Activated CD4-positive, alpha-beta T cell treated with anti-CD3 and anti-CD28 coated beads for 48 hours (primary cell): ENCODE measurements at regions not wholly inside any gene's neighbourhood (a gene's known extent, or its start where the extent isn't known, plus 50 kb on each side); places are given as distances from the start of the nearest gene placed in this dataset.

Experiments
- DNase-seq: peaks from one replicate; pipeline ENCODE4 v3.0.0-alpha.2; 2020

- no peak for DNase-seq
These were observed 349.2 kb upstream of the MAD2L1 start for GRCh38 chr4:120415896-120416295.

GRCh38 chr4:120406960-120407359 lies 340.3 kb upstream of the MAD2L1 start:
- no peak for DNase-seq

GRCh38 chr4:120403296-120403695 lies 336.6 kb upstream of the MAD2L1 start:
- no peak for DNase-seq

GRCh38 chr4:120400441-120400840 lies 333.8 kb upstream of the MAD2L1 start:
- no peak for DNase-seq

- DNase-seq = no peak
These were observed 333.2 kb upstream of the MAD2L1 start for GRCh38 chr4:120399826-120400225.

GRCh38 chr4:120395746-120396145 lies 329.1 kb upstream of the MAD2L1 start:
- no peak for DNase-seq

- no peak for DNase-seq
These were observed 289.2 kb upstream of the MAD2L1 start for GRCh38 chr4:120355881-120356280.

- no peak for DNase-seq
These were observed 287.7 kb upstream of the MAD2L1 start for GRCh38 chr4:120354381-120354780.

GRCh38 chr4:120353235-120353634 lies 286.6 kb upstream of the MAD2L1 start:
- no peak for DNase-seq

- DNase-seq = no peak
These were observed 286.1 kb upstream of the MAD2L1 start for GRCh38 chr4:120352739-120353138.

GRCh38 chr4:120348948-120349347 lies 282.3 kb upstream of the MAD2L1 start:
- DNase-seq = no peak

GRCh38 chr4:120348521-120348920 lies 281.9 kb upstream of the MAD2L1 start:
- no peak for DNase-seq

- DNase-seq = peak; percentile 11
These were observed 265.1 kb upstream of the MAD2L1 start for GRCh38 chr4:120331486-120332370.

GRCh38 chr4:120329386-120329785 lies 262.7 kb upstream of the MAD2L1 start:
- no peak for DNase-seq

GRCh38 chr4:120327276-120327675 lies 260.6 kb upstream of the MAD2L1 start:
- no peak for DNase-seq

GRCh38 chr4:120319046-120319767 lies 252.6 kb upstream of the MAD2L1 start:
- DNase-seq = no peak

- DNase-seq = no peak
These were observed 251.7 kb upstream of the MAD2L1 start for GRCh38 chr4:120318196-120318846.

- no peak for DNase-seq
These were observed 251.1 kb upstream of the MAD2L1 start for GRCh38 chr4:120317713-120318112.

GRCh38 chr4:120316416-120316815 lies 249.8 kb upstream of the MAD2L1 start:
- DNase-seq = no peak

GRCh38 chr4:120314969-120315368 lies 248.3 kb upstream of the MAD2L1 start:
- no peak for DNase-seq

GRCh38 chr4:120304801-120305200 lies 238.2 kb upstream of the MAD2L1 start:
- no peak for DNase-seq

- DNase-seq = no peak
These were observed 233.0 kb upstream of the MAD2L1 start for GRCh38 chr4:120299631-120300030.

- DNase-seq = no peak
These were observed 226.7 kb upstream of the MAD2L1 start for GRCh38 chr4:120293341-120293740.

- no peak for DNase-seq
These were observed 224.9 kb upstream of the MAD2L1 start for GRCh38 chr4:120291541-120291940.
